NCI-H1436 treated with DMSO at 0.1 percent for 48 hours (cell line): ENCODE measurements at regions not wholly inside any gene's neighbourhood (a gene's known extent, or its start where the extent isn't known, plus 50 kb on each side); places are given as distances from the start of the nearest gene placed in this dataset.

Source experiments
- DNase-seq: peaks from one replicate; lab custom pipeline; 2025; lab: John Stamatoyannopoulos, UW

DNA sequence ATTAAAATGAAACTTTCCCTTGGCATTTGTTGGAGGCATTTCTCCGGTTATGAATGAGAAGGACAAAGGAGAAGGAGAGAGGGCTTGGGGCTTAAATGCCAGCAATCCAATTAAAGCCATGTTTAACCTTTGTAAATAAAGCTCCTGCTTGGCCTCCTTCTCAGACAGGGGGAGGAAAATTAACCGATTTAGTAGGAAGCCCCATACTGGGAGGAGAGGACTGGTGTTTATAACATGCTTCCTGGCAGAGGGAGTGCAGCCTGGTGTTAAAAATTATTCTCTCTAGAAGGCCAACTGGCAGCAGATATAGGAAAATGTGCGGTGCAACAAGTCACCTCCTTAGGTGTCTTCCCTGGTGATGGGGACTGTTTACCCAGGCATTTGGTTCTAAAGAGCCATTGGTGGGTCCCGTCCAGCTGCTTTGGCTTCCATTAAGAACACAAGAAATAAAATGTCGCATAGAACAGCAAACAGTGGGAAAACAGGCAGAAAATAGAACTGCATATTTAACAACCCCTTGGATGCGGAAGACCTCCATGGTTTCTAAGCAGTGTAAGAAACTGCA, 846.5 kb downstream of the TYW1 start:
- no peak for DNase-seq

DNA sequence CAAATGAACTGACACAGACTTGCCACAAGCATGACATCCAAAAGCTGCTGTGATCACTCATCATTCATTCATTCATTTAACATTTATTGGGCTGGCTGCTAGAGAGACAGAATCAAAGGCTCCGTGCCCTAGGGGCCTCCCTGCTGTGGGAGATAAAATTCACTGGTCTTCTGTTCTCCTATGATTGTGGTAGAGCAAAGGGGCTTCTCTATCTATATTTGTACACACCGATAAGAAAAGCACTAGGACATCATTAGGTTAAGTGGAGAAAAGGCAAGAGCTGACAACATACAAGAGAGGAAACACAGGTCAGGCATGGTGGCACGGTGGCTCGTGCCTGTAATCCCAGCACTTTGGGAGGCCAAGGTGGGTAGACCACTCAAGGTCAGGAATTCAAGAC, 847.0 kb downstream of the TYW1 start:
- no peak for DNase-seq

DNA sequence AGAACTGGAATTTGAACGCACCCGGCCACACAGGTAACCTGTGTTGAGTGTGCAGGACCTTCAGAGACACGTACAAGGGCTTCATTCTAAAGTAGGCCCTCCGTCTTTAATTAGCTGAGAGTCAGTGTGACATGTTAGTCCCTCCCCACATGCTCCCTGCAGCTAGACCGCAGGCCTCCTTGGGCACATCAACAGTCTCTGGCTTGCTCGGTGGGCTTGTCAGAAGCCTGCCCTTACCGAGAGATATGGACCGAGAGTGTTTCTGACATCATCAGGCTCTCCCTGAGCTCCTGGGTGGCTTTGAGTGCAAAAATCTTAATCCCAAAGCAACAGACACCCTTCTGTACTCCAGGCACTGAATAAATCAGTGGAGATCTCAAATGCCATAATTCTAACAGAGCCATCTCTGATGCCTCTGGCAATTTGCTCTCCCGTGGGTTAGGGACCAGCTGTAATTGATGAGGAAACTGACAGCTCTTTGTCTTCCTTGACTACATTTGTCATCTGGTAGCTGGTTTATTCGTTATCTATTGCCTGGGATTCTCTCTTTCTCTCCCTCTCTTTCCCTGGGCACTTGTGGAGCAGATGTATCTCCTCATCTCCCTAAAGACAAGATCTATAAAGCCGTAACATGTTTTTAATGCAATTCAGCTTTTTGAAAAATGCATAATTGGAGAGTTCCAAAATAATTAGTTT, 850.6 kb downstream of the TYW1 start:
- DNase-seq: no peak

DNA sequence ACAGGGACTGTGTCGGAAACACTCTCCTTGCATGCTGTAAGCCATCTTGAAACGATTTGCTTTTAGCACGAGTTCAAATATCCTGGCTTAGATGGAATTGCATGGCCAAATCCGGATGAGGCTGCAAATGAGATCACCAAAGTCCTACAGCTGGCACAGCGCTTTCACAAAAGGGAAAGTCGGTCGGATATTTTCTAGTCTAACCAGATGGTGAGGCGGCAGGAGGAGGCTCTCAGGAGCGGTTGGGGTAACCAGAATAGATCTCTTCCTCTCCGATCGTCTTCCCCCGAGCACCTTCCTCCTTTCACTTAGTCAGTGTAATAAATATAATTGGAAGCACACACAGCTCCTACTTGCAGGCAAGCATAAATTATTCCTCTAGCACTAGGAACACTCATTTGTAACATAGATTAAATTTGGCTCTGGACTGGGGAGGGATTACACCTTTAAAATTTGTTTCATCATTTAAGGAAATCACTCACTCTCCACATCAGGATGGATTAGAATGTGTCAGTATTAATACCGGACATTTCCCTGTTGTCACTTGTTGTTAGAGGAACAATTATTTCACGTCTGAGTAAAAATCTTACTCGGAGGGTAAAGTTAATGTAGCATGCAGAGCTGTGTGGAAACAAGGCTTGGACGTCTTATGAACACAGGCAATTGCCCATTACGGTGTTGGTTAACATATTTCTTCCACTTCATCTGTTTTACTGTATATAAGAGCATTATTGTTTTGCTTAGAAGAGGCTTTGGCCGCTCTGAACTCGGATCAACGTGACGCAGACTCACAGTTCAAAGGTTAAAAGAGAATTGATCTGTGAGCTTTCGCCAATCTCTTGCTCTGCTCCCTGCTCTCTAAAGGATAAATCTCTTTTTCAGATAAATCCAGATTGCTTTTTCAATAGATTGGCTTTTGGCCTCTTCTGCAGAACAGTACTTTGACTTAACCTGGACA, 857.9 kb downstream of the TYW1 start:
- DNase-seq: no peak

DNA sequence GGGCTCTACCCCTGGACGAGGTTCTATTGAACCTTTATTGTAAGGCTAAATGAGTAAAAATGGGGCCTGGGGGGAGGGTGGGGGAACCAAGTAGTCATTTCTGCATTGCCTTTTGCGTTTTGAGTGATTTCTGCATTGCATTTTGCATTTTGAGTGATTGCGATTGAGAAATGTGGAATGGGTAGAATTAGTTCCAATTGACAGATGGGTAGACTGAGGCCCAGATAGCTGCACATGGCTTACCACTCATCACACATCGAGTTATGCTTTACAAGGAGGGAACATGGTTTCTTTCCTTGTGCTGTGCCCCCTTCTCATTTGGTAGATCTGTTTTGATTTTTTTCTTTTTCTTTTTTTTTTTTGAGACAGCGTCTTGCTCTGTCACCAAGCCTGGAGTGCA, 858.7 kb downstream of the TYW1 start:
- no peak for DNase-seq

DNA sequence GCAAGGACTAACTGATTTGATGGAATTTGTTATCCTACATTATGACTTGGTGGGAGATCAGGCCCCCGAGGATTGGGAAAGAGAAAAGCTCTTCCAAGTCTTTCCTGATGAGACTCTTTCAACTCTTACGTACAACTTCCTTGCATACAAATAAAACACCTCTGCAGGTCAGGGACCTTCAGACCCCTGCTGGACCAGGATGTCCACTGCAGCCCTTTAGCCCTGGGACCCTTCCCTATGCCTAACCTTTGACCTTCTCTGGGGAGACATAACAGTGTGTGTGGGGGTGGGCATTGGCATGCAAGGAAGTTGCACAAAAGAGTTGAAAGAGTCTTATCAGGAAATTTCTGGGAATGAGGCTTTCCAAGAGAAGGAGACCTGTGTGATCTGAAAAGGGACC, 859.4 kb downstream of the TYW1 start:
- no peak for DNase-seq

DNA sequence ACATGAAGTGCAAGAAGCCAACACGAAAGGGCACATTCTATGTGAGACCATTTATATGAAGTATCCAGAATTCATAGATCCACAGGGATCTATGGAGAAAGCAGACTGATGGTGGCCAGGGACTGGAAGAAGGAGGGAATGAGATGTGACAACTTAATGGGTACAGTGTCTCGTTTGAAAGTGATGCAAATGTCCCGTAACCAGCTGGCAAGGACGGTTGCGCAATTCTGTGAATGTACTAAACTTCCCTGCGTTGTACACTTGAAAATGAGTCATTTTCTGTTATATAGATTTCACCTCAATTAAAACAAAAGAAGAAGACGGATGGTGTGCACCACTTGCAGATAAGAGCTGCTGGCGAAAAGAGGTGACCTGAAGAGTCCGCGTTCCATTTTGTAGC, 861.1 kb downstream of the TYW1 start:
- no peak for DNase-seq

DNA sequence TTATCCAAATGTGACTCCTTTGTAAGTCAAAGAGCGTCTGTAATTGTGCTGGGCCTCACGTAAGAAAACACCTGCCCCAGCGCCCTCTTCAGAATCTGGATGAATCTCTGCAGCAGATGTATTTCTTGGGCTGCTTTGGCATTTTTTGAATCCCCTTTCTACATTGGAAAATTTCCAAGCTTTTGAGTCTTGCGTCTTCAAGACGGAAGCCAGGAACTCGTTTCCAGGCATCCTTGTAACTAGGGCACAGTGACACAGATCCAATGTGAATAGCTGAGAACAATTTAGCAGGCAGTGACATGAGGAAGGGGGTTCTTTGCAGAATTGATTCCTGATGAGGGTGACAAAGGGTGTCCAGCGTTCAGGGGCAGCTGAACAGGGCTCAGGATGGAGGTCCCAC, 862.3 kb downstream of the TYW1 start:
- no peak for DNase-seq

DNA sequence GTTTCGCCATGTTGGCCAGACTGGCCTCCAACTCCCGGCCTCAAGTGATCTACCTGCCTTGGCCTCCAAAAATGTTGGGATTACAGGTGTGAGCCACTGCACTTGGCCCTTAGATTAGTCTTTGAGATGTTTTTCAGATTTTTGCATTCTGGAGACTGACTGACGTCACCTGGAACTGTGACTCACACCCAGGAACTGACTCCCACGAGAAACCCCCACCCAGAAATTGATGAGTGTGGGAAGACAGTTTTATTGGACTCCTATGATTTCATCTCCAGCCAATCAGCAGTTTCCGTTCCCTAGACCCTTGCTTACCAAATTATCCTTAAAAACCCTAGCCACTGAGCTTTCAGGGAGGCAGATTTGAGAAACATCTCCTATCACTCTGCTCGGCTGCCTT, 867.3 kb downstream of the TYW1 start:
- no peak for DNase-seq

DNA sequence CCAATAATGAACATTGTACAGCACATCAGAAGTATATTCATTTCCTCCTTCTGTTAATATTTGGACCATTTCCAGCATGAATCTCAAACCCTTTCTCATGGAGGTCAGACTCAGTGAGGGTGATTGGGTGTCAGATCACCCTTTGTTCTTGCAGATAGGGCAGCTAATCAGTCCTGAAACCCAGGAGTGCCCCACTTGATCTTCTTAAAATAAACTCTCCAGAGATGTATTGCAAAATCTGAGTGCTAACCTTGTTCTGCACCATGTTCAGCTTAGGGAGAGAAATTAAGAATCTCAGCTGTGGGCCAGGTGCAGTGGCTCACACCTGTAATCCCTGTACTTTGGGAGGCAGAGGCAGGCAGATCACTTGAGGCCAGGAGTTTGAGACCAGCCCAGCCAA, 869.4 kb downstream of the TYW1 start:
- DNase-seq: no peak

DNA sequence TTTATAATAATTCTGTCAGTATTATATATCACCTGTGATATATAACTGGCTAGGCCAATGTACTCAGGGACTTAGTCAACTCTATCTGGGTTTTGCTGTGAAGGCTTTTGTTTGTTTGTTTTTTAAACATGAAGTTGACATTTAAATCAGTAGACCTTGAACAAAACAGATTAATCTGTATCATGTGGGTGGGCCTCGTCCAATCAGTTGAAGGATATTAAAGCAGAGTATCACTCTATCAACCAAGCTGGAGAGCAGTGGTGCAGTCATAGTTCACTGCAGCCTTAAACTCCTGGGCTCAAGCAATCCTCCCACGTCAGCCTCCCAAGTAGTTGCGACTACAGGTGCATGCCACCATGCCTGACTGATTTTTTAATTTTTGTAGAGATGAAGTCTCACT, 870.2 kb downstream of the TYW1 start:
- no peak for DNase-seq

DNA sequence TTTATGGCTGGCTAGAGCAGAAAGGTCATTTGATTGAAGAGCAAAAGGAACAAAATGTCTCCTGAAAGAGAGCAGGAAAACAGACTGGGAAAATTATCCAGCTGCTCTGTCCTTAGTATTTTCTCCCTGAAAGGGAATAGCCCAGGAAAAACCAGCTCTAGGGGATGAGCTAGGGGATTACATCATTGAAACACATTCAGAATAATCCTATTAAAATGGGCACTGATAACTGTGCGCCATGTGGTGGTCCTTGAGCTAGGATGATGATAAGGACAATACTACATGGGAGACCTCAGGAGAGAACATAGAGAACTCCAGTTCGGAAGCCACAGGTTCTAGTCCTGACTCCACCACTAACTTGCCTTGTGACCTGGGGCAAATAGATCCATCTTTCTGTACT, 873.8 kb downstream of the TYW1 start:
- no peak for DNase-seq

DNA sequence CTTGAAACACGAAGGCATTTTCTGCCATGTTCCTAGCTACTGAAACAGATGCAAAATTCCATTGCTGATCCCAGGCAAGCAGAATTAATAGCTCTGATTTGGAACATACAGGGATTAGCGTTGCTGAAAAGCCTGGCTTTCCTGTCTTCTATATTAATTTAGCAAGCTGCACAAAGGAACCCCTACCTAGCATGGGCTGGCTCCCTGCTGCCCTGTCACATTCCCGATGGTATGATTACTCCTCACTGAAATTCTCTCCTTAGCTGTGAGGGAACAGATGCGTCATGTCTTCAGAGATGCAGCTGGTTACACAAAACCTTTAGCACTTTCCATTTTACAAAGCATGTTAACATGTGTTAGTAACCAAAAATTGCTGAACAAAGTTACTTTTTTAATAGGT, 878.9 kb downstream of the TYW1 start:
- DNase-seq: no peak

DNA sequence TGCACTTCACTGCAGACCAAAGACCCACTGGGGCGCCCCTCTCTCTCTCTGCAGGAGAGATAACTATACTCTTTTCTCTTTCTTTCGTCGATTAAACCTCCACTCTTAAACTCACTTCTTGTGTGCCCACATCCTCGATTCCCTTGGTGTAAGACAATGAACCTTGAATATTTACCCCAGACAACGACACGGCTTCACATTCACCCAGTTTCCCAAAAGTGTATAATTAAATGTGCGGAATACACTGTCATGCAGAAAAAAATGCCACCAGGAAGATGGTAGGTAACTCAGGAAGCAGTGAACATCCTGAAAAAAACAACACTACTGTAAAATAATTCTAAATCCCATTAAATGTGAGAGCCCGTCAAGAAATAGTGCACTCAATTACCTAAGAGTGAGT, 882.2 kb downstream of the TYW1 start:
- no peak for DNase-seq

DNA sequence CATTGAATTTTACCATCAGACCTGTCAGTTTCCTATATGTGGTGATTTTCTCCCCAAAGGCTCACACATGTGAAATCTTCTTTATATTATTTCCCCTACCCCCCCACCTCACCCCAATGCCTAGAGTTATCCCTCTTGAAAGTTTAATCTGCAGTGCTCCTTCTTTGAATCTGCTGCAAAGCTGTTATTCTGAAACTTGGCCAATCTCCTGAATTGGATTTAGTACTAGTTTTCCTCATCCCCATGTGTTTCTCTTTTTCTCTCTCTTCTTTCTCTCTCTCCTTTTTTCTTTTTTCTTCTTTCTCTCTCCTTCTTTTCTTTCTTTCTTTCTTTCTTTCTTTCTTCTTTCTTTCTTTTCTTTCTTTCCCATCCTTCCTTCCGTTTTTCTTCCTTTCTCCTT, 886.2 kb downstream of the TYW1 start:
- DNase-seq: no peak

DNA sequence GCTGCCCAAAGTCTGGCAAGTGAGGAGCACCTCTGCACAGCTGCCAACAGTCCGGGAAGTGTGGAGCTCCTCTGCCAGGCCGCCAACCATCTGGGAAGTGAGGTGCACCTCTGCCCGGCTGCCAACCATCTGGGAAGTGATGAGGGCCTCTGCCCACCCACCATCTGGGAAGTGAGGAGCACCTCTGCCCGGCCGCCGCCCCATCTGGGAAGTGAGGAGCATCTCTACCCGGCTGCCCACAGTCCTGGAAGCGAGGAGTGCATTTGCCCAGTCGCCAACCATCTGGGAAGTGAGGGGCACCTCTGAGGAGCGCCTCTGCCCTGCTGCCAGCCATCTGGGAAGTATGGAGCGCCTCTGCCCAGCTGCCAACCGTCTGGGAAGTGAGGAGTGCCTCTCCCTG, 893.7 kb downstream of the TYW1 start:
- DNase-seq: no peak

DNA sequence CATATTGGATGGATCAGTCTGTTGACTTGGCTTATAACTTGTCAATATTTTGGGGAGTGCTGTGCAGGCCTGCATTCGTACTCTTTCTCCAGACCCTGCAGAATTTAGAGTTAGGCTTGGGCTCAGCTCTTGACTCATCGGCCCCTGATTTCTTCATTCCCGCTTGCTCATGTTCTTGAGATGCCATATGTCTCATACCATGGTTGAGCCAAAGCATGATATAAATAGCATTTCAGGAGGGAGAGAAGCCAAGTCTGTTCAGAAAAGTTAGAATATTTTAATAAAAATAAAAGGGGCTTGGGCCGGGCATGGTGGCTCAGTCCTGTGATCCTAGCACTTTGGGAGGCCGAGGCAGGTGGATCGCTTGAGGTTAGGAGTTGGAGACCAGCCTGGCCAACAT, 898.1 kb downstream of the TYW1 start:
- DNase-seq: no peak

DNA sequence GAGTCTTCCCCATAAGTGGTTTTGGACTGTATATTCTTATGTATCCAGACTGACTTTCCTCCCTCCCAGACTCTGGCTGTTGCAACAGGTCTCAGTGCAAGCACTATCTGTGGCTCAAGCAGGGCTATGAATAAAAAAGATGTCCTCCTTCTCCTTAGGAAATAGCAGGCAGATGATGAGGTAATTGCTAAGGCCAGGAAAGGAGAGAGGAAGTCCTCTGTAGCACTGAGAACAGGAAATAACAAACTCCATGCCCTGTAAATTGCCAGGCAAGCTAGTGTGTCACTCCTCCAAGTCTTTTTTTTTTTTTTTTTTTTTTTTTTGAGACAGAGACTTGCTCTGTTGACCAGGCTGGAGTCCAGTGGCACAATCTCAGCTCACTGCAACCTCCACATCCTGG, 900.1 kb downstream of the TYW1 start:
- no peak for DNase-seq

DNA sequence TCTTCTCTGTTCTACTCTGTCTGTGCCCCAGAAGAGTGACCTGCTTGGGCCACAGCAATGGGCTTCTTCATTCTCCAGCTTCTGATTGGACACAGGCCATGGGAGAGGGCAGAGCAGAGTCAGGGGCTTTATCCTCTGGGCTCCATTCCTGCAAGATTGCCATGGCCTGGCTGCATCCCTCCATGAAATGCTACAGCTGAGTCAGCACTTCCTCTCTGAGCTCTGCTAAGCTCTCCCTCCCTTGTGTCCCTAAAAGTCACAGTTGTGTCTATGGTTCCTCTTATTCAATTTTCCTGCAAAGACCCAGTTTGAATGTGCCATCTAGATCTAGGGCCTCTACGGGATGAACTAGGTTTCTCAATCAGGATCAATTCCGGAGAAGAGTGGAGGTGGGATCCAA, 903.8 kb downstream of the TYW1 start:
- DNase-seq: no peak

DNA sequence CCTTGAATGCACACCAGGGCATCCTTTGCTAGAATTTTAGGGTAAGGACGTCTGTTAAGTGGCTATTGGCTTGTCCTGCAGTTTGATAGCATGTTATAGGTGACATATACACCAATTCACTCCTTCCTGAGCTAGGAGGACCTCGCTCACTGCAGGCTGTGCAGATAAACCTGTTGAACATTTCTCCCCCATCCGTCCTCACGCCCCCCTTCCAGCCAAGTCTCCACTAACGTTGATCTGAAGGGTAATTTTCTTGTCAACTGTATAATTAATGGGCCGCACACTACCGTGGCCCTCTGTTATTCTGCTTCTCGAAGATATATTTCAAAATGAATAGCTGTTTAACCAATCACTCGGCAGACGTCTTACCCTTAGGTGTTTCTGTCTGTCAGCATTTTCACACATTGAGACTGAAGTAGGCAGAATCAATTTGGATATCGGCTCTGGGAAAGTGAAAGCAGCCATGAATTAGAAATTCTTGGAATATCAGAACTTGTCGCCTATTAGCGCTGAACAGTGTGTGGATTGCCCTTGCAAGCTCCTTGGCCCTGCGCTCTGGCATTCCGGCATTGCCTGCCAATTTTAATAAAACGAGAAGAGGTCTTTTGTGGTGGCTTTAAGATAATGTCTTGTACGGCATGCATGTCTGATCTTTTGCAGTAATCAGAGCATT, 905.3 kb downstream of the TYW1 start:
- DNase-seq: no peak

DNA sequence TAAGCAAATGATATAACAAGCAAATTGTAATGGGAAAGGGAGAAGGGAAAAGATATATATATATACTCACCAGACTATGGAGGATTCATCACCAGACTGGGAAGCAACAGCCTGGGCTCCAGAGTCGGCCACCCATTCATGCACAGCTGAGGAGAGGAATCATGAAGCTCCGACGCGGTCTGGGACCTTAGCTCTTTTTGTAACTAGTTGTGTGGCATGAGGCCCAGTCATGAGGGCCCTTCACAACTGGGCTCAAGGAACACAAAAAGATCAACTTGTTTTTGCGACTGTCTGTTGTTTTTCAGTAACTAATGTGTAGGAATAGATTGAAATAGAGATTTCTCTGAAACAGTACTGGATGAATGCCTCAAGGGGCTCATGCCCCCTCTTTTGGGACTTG, 911.2 kb downstream of the TYW1 start:
- no peak for DNase-seq

DNA sequence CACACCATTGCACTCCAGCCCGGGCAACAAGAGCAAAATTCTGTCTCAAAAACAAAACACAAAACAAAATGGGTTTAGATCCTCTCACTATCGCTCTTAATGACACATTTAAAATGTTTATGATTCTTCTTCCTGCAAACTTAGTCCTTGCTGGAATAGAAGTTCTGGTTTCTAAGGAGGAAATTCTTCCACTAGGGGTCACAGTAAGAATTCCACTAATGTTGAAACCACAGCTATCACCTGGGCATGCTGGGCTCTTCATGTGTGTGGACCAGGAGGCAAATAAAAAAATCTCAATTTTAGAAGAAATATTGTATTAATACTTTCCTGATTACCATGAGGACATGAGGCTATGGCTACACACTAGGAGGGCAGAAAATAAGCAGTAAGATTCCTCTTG, 915.8 kb downstream of the TYW1 start:
- DNase-seq: no peak

DNA sequence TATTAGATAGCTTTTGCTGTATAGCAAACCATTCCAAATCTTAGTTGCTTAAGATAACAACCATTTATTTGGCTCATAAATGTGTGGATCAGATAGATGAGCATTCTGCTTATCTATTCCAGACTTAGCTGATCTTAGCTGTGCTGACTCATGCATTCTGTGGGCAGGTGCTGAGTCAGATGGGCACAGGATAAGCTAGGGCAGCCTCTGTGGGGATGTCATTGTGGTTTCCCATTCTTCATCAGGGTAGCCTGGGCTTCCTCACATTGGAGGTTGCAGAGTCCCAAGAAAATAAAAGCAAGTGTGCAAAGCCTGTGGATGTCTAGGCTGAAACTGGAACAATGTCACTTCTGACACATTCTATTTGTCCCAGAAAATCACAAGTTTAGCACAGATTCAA, 917.0 kb downstream of the TYW1 start:
- DNase-seq: no peak
